AG04449 (cell line): ENCODE measurements at regions not wholly inside any gene's neighbourhood (a gene's known extent, or its start where the extent isn't known, plus 50 kb on each side); places are given as distances from the start of the nearest gene placed in this dataset.

Experiments
- CTCF ChIA-PET: fragments of 350-600 bp; formaldehyde crosslinking; extraction: SDS; loops from one replicate; lab custom pipeline; 2021; ENCODE audit warnings: antibody characterized with exemption; lab: Yijun Ruan, JAX
- POLR2A ChIA-PET: fragments of 400-600, 350-600 bp; formaldehyde crosslinking; extraction: SDS; loops from one replicate; lab custom pipeline; 2020; ENCODE audit warnings: antibody characterized with exemption, inconsistent platforms; lab: Yijun Ruan, JAX
- DNase-seq: peaks from one replicate; pipeline ENCODE4 v3.0.0-alpha.2; 2010; ENCODE audit warnings: low read depth, low spot score
- H3K4me3 ChIP-seq: 2 replicates; pipeline ENCODE4 v1.5.1; 2011; ENCODE audit warnings: low read depth, mild to moderate bottlenecking, control low read depth, low read length
- TF ChIP-seq, protein P1 (sequence below): IDR thresholded peaks from one replicate; pipeline ENCODE4 v1.5.1; 2011; ENCODE audit warnings: mild to moderate bottlenecking, moderate library complexity, low read length, control low read depth, inconsistent platforms; ENCODE audit not compliant: insufficient read depth; ENCODE audit errors: missing control alignments

- CTCF ChIA-PET = interaction anchor here (1.3 to 2.2 kb wide), 6 partner anchors 11 to 1027 kb away, joined by 3 to 5 read pairs (median 5); no protein-coding TSS in a partner anchor
- TF ChIP-seq, protein P1, sequence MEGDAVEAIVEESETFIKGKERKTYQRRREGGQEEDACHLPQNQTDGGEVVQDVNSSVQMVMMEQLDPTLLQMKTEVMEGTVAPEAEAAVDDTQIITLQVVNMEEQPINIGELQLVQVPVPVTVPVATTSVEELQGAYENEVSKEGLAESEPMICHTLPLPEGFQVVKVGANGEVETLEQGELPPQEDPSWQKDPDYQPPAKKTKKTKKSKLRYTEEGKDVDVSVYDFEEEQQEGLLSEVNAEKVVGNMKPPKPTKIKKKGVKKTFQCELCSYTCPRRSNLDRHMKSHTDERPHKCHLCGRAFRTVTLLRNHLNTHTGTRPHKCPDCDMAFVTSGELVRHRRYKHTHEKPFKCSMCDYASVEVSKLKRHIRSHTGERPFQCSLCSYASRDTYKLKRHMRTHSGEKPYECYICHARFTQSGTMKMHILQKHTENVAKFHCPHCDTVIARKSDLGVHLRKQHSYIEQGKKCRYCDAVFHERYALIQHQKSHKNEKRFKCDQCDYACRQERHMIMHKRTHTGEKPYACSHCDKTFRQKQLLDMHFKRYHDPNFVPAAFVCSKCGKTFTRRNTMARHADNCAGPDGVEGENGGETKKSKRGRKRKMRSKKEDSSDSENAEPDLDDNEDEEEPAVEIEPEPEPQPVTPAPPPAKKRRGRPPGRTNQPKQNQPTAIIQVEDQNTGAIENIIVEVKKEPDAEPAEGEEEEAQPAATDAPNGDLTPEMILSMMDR = no peak
- H3K4me3 ChIP-seq = no peak overlapping the region
- POLR2A ChIA-PET = interaction anchor here (0.8 kb wide), 1 partner anchor 27 kb away, joined by 3 read pairs; no protein-coding TSS in a partner anchor
- no peak for DNase-seq
Measured at GRCh38 chr15:94057305-94057704, 174.1 kb upstream of the MCTP2 start.

DNA sequence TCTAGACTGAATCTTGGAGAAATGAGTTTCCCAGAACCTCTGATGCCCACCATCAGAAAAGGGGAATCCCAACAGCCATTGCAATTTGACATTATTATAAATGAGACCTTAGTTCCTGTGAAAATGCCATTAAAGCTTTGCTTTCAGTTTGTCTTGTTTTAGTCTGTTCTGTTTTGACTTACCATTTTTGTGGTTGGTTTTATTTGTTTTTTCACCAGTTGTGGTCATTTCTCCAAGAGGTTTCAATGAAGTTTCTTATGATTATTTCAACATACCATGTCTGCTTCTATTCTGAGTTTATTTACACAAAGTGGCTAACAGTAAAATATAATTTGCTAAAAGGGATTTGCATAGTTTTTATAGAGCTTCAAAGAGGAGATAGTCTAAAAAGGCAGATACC is 175.0 kb upstream of the MCTP2 start:
- ChIA-PET CTCF (interaction anchor here (0.6 to 2.2 kb wide), 3 partner anchors 13 to 59 kb away, joined by 3 to 5 read pairs (median 5); no protein-coding TSS in a partner anchor), POLR2A (interaction anchor here (0.5 to 0.8 kb wide), 2 partner anchors 16 to 28 kb away, joined by 3 read pairs; no protein-coding TSS in a partner anchor)
- peak; percentile 69 for DNase-seq
- no peak overlapping the region for H3K4me3 ChIP-seq
- TF ChIP-seq, protein P1 = no peak

GRCh38 chr15:94053626-94054025 is 177.7 kb upstream of the MCTP2 start:
- CTCF ChIA-PET = interaction anchor here (1.1 to 2.1 kb wide), 2 partner anchors 30 to 56 kb away, joined by 4 to 6 read pairs; no protein-coding TSS in a partner anchor
- TF ChIP-seq, protein P1 = no peak
- no peak overlapping the region for H3K4me3 ChIP-seq
- POLR2A ChIA-PET = no interaction called here
- no peak for DNase-seq

DNA sequence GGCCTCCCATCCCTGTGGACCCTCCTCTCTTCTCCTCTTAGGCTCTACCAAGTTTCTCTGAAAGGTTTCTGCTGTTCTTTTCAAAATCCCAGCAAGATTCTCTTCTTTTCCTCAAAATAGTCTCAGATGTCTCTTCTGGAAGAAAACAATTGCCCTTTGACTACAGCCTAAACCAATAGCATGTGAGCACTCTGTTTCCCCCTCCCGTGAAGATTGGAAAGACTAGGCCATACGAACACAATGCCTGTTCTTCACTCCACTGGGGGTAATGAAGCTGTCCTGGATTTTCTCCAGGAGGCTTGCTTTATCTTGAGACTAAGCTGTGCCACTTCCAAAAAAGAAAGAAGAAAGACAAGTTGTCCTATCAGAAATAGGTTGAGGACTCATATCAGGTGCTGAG is 178.7 kb upstream of the MCTP2 start:
- ChIA-PET CTCF (interaction anchor here (1.1 to 2.1 kb wide), 2 partner anchors 31 to 55 kb away, joined by 4 to 6 read pairs; no protein-coding TSS in a partner anchor), POLR2A (no interaction called here)
- TF ChIP-seq, protein P1 = no peak
- DNase-seq = no peak
- no peak overlapping the region for H3K4me3 ChIP-seq

- no peak overlapping the region for H3K4me3 ChIP-seq
- TF ChIP-seq, protein P1 = no peak
- ChIA-PET POLR2A (no interaction called here), CTCF (no interaction called here)
- DNase-seq = no peak
Measured at GRCh38 chr15:94047566-94047965, 183.8 kb upstream of the MCTP2 start.

GRCh38 chr15:94042180-94042928 is 189.0 kb upstream of the MCTP2 start:
- ChIA-PET POLR2A (no interaction called here), CTCF (interaction anchor here (1.3 kb wide), 1 partner anchor 41 kb away, joined by 3 read pairs; no protein-coding TSS in a partner anchor)
- TF ChIP-seq, protein P1 = no peak
- DNase-seq = no peak
- H3K4me3 ChIP-seq = no peak overlapping the region
